WTC11 (cell line): ENCODE measurements at regions not wholly inside any gene's neighbourhood (a gene's known extent, or its start where the extent isn't known, plus 50 kb on each side); places are given as distances from the start of the nearest gene placed in this dataset.

Experiments used
- ATAC-seq: fragments of 200-7000 bp; cut with Tn5 transposase; 2 replicates; pipeline ENCODE4 v1.10.0; 2021; ENCODE audit warnings: mild to moderate bottlenecking, moderate library complexity
- CTCF ChIA-PET: fragments of 300-600 bp; sonication (Branson Sonifier 250); formaldehyde crosslinking; loops from one replicate; lab custom pipeline; 2021; ENCODE audit warnings: antibody characterized with exemption; lab: Charles Lee
- POLR2A ChIA-PET: fragments of 350-600 bp; sonication (Branson Sonifier 250); formaldehyde crosslinking; loops from one replicate; lab custom pipeline; 2021; ENCODE audit warnings: antibody characterized with exemption; lab: Charles Lee
- DNase-seq: peaks from one replicate; pipeline ENCODE4 v3.0.0; 2021; ENCODE audit warnings: low spot score
- H3K27ac Mint-ChIP-seq: 2 replicates; pipeline ENCODE4 v1.8.0; 2021; ENCODE audit warnings: mixed read lengths
- H3K27me3 Mint-ChIP-seq: 2 replicates; pipeline ENCODE4 v1.8.0; 2021; ENCODE audit warnings: low read depth, mild to moderate bottlenecking, moderate library complexity, mixed read lengths
- H3K36me3 Mint-ChIP-seq: 2 replicates; pipeline ENCODE4 v1.8.0; 2021; ENCODE audit warnings: mixed read lengths
- H3K4me1 Mint-ChIP-seq: 2 replicates; pipeline ENCODE4 v1.8.0; 2022; ENCODE audit warnings: mixed read lengths
- H3K4me3 Mint-ChIP-seq: 2 replicates; pipeline ENCODE4 v1.8.0; 2021; ENCODE audit warnings: mild to moderate bottlenecking, moderate library complexity, mixed read lengths
- H3K9me3 Mint-ChIP-seq: 2 replicates; pipeline ENCODE4 v1.8.0; 2021; ENCODE audit warnings: mixed read lengths
- CBFB ChIP-seq: sonication (generic); formaldehyde crosslinking; IDR thresholded peaks from 2 replicates; pipeline ENCODE4 v1.8.1; 2022; ENCODE audit warnings: mild to moderate bottlenecking, low read depth, missing genetic modification reagents
- CREB1 ChIP-seq: sonication (generic); formaldehyde crosslinking; IDR thresholded peaks from 2 replicates; pipeline ENCODE4 v1.8.0; 2023; ENCODE audit warnings: mild to moderate bottlenecking, missing genetic modification reagents
- CREM ChIP-seq: sonication (generic); formaldehyde crosslinking; IDR thresholded peaks from 2 replicates; pipeline ENCODE4 v1.8.1; 2022; ENCODE audit warnings: mild to moderate bottlenecking, missing genetic modification reagents, moderate library complexity
- ESRRA ChIP-seq: sonication (generic); formaldehyde crosslinking; IDR thresholded peaks from 2 replicates; pipeline ENCODE4 v1.8.1; 2022; ENCODE audit warnings: mild to moderate bottlenecking, missing genetic modification reagents, borderline replicate concordance
- ETV6 ChIP-seq: sonication (generic); formaldehyde crosslinking; IDR thresholded peaks from 2 replicates; pipeline ENCODE4 v1.8.1; 2022; ENCODE audit warnings: mild to moderate bottlenecking, missing genetic modification reagents
- FOXP1 ChIP-seq: sonication (generic); formaldehyde crosslinking; IDR thresholded peaks from 2 replicates; pipeline ENCODE4 v1.8.0; 2022; ENCODE audit warnings: missing genetic modification reagents, mild to moderate bottlenecking, moderate library complexity, borderline replicate concordance
- GABPB1 ChIP-seq: sonication (generic); formaldehyde crosslinking; IDR thresholded peaks from 2 replicates; pipeline ENCODE4 v1.8.1; 2023; ENCODE audit warnings: mild to moderate bottlenecking, missing genetic modification reagents
- GRHL2 ChIP-seq: fragments of 250-450 bp; sonication (Bioruptor Pico); IDR thresholded peaks from 2 replicates; pipeline ENCODE4 v1.8.0; 2022; ENCODE audit warnings: mild to moderate bottlenecking, moderate library complexity; ENCODE audit not compliant: insufficient replicate concordance, severe bottlenecking
- IRF2 ChIP-seq: sonication (generic); formaldehyde crosslinking; IDR thresholded peaks from 2 replicates; pipeline ENCODE4 v1.8.0; 2022; ENCODE audit warnings: low read depth, missing genetic modification reagents, borderline replicate concordance
- MYBL2 ChIP-seq: sonication (generic); formaldehyde crosslinking; IDR thresholded peaks from 2 replicates; pipeline ENCODE4 v1.8.1; 2023; ENCODE audit warnings: mild to moderate bottlenecking, moderate library complexity, missing genetic modification reagents
- NFE2L1 ChIP-seq: sonication (generic); formaldehyde crosslinking; IDR thresholded peaks from 2 replicates; pipeline ENCODE4 v1.8.1; 2023; ENCODE audit warnings: missing genetic modification reagents
- PRRX2 ChIP-seq: fragments of 250-450 bp; sonication (Bioruptor Pico); IDR thresholded peaks from 2 replicates; pipeline ENCODE4 v1.8.0; 2021; ENCODE audit warnings: mild to moderate bottlenecking
- TCF7 ChIP-seq: sonication (generic); formaldehyde crosslinking; IDR thresholded peaks from 2 replicates; pipeline ENCODE4 v1.8.0; 2022; ENCODE audit warnings: mild to moderate bottlenecking, low read depth, missing genetic modification reagents, moderate library complexity
- ZBTB21 ChIP-seq: sonication (generic); formaldehyde crosslinking; IDR thresholded peaks from 2 replicates; pipeline ENCODE4 v1.8.1; 2023; ENCODE audit warnings: mild to moderate bottlenecking, missing genetic modification reagents, borderline replicate concordance
- ZNF232 ChIP-seq: sonication (generic); formaldehyde crosslinking; IDR thresholded peaks from 2 replicates; pipeline ENCODE4 v1.8.0; 2022; ENCODE audit warnings: mild to moderate bottlenecking, missing genetic modification reagents
- ZNF263 ChIP-seq: sonication (generic); formaldehyde crosslinking; IDR thresholded peaks from 2 replicates; pipeline ENCODE4 v1.8.1; 2022; ENCODE audit warnings: low read depth, mild to moderate bottlenecking, moderate library complexity, missing genetic modification reagents
- ZNF396 ChIP-seq: fragments of 250-450 bp; sonication (Bioruptor Pico); IDR thresholded peaks from 2 replicates; pipeline ENCODE4 v1.8.0; 2021; ENCODE audit warnings: mild to moderate bottlenecking, moderate library complexity, borderline replicate concordance
- ZNF423 ChIP-seq: fragments of 250-450 bp; sonication (Bioruptor Pico); IDR thresholded peaks from 2 replicates; pipeline ENCODE4 v2.1.2; 2022; ENCODE audit warnings: mild to moderate bottlenecking, moderate library complexity
- TF ChIP-seq, protein P1 (sequence below): sonication (generic); formaldehyde crosslinking; IDR thresholded peaks from 2 replicates; pipeline ENCODE4 v1.8.1; 2022; ENCODE audit warnings: mild to moderate bottlenecking, moderate library complexity, missing genetic modification reagents
- TF ChIP-seq, protein P2 (sequence below): sonication (generic); formaldehyde crosslinking; conservative IDR thresholded peaks from 2 replicates; pipeline ENCODE4 v1.8.1; 2022; ENCODE audit warnings: mild to moderate bottlenecking, missing genetic modification reagents
- TF ChIP-seq, protein P3 (sequence below): sonication (generic); formaldehyde crosslinking; IDR thresholded peaks from 2 replicates; pipeline ENCODE4 v1.8.1; 2022; ENCODE audit warnings: missing genetic modification reagents, borderline replicate concordance
- TF ChIP-seq, protein P4 (sequence below): sonication (generic); formaldehyde crosslinking; IDR thresholded peaks from 2 replicates; pipeline ENCODE4 v1.8.0; 2022; ENCODE audit warnings: mild to moderate bottlenecking, missing genetic modification reagents
- TF ChIP-seq, protein P5 (sequence below): sonication (generic); formaldehyde crosslinking; IDR thresholded peaks from 2 replicates; pipeline ENCODE4 v1.8.0; 2022; ENCODE audit warnings: mild to moderate bottlenecking, missing genetic modification reagents
- TF ChIP-seq, protein P6 (sequence below): sonication (generic); formaldehyde crosslinking; IDR thresholded peaks from 2 replicates; pipeline ENCODE4 v1.8.1; 2022; ENCODE audit warnings: low read depth, mild to moderate bottlenecking, moderate library complexity, missing genetic modification reagents, borderline replicate concordance

DNA sequence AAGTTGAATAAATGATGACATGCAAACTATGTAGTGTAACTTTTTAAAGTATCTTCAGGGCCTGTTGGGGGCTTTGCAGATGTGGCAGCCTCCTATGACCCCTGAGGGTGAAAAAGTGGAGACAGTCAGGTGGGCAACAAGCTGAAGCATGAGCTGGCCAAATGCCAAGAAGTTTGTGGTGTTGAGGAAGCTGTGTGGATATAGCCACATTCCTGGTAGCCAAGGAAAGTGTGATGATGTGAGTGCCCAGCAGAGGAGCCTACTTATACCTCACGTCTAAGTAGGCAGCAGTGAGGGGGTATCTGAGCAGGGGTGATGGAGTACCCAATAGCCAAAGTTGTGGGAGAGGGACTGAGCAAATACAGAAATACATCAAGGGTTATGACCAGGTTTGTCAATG lies 621.2 kb upstream of the CDH6 start:
- peak; percentile 67 for ATAC-seq
- H3K27ac Mint-ChIP-seq, result no peak overlapping the region
- no peak overlapping the region for H3K4me3 Mint-ChIP-seq

DNA sequence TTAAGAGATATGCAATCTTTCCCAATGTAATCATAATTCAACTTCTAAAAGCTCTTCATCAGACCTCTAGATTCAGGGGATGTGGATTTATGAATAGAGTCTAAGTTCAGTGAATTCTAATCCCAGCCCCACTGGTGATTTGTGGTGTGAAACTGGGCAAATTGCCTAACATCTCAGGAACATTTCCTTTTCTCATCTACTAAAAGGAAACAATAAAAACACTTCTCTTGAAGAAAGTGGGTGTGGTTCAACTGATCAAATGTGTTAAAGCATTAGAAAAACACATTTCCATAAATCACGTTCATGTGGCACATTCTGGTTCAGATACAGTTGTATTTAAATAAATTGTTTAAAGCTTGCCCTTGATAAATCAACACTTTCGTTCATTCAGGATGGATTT lies 631.7 kb upstream of the CDH6 start:
- Mint-ChIP-seq H3K27me3 (no peaks in the 10 kb centered on the region), H3K36me3 (no peaks in the 10 kb centered on the region), H3K4me1 (peaks cover 16% of the 10 kb centered on the region), H3K27ac (no peak overlapping the region), H3K9me3 (no peaks in the 10 kb centered on the region), H3K4me3 (no peak overlapping the region)
- ChIA-PET CTCF (no interaction called here), POLR2A (no interaction called here)
- DNase-seq (no peak), ATAC-seq (no peak)
- TF ChIP-seq FOXP1 (CRISPR knock-in tag), result no peak
- TF ChIP-seq ZNF232, result no peak
- TF ChIP-seq, protein P1, sequence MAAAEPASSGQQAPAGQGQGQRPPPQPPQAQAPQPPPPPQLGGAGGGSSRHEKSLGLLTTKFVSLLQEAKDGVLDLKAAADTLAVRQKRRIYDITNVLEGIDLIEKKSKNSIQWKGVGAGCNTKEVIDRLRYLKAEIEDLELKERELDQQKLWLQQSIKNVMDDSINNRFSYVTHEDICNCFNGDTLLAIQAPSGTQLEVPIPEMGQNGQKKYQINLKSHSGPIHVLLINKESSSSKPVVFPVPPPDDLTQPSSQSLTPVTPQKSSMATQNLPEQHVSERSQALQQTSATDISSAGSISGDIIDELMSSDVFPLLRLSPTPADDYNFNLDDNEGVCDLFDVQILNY (CRISPR knock-in tag), result no peak
- TF ChIP-seq, protein P2, sequence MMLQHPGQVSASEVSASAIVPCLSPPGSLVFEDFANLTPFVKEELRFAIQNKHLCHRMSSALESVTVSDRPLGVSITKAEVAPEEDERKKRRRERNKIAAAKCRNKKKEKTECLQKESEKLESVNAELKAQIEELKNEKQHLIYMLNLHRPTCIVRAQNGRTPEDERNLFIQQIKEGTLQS (CRISPR knock-in tag), result no peak
- TF ChIP-seq, protein P3, sequence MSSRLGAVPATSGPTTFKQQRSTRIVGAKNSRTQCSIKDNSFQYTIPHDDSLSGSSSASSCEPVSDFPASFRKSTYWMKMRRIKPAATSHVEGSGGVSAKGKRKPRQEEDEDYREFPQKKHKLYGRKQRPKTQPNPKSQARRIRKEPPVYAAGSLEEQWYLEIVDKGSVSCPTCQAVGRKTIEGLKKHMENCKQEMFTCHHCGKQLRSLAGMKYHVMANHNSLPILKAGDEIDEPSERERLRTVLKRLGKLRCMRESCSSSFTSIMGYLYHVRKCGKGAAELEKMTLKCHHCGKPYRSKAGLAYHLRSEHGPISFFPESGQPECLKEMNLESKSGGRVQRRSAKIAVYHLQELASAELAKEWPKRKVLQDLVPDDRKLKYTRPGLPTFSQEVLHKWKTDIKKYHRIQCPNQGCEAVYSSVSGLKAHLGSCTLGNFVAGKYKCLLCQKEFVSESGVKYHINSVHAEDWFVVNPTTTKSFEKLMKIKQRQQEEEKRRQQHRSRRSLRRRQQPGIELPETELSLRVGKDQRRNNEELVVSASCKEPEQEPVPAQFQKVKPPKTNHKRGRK, result no peak
- no peak for TF ChIP-seq IRF2
- TF ChIP-seq CBFB (CRISPR knock-in tag), result no peak
- no peak for TF ChIP-seq ESRRA (CRISPR knock-in tag)
- TF ChIP-seq TCF7 (CRISPR knock-in tag), result no peak
- no peak for TF ChIP-seq ZNF423 (CRISPR knock-in tag)
- TF ChIP-seq, protein P4, sequence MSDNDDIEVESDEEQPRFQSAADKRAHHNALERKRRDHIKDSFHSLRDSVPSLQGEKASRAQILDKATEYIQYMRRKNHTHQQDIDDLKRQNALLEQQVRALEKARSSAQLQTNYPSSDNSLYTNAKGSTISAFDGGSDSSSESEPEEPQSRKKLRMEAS (CRISPR knock-in tag), result no peak
- TF ChIP-seq GRHL2 (CRISPR knock-in tag), result no peak
- TF ChIP-seq ETV6 (CRISPR knock-in tag), result no peak

More for the DNA sequence above, 621.2 kb upstream of the CDH6 start:
- H3K27me3 Mint-ChIP-seq, result no peaks in the 10 kb centered on the region
- no peaks in the 10 kb centered on the region for H3K4me1 Mint-ChIP-seq
- CTCF ChIA-PET, result no interaction called here
- POLR2A ChIA-PET, result no interaction called here
- no peak for DNase-seq
- peaks cover 12% of the 10 kb centered on the region for H3K9me3 Mint-ChIP-seq
- no peaks in the 10 kb centered on the region for H3K36me3 Mint-ChIP-seq
- TF ChIP-seq, protein P5, sequence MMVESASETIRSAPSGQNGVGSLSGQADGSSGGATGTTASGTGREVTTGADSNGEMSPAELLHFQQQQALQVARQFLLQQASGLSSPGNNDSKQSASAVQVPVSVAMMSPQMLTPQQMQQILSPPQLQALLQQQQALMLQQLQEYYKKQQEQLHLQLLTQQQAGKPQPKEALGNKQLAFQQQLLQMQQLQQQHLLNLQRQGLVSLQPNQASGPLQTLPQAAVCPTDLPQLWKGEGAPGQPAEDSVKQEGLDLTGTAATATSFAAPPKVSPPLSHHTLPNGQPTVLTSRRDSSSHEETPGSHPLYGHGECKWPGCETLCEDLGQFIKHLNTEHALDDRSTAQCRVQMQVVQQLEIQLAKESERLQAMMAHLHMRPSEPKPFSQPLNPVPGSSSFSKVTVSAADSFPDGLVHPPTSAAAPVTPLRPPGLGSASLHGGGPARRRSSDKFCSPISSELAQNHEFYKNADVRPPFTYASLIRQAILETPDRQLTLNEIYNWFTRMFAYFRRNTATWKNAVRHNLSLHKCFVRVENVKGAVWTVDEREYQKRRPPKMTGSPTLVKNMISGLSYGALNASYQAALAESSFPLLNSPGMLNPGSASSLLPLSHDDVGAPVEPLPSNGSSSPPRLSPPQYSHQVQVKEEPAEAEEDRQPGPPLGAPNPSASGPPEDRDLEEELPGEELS (CRISPR knock-in tag), result no peak
- TF ChIP-seq GRHL2 (CRISPR knock-in tag) (no peak), ZNF263 (CRISPR knock-in tag) (no peak), CREB1 (CRISPR knock-in tag) (no peak), MYBL2 (CRISPR knock-in tag) (no peak), PRRX2 (no peak), CREM (CRISPR knock-in tag) (no peak), ZBTB21 (no peak), CBFB (CRISPR knock-in tag) (no peak), ZNF396 (CRISPR knock-in tag) (no peak), GABPB1 (CRISPR knock-in tag) (no peak), NFE2L1 (CRISPR knock-in tag) (no peak), ZNF423 (CRISPR knock-in tag) (no peak)
- TF ChIP-seq, protein P2 (CRISPR knock-in tag), result no peak
- TF ChIP-seq, protein P6, sequence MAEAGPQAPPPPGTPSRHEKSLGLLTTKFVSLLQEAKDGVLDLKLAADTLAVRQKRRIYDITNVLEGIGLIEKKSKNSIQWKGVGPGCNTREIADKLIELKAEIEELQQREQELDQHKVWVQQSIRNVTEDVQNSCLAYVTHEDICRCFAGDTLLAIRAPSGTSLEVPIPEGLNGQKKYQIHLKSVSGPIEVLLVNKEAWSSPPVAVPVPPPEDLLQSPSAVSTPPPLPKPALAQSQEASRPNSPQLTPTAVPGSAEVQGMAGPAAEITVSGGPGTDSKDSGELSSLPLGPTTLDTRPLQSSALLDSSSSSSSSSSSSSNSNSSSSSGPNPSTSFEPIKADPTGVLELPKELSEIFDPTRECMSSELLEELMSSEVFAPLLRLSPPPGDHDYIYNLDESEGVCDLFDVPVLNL (CRISPR knock-in tag), result no peak
- TF ChIP-seq, all 79 proteins: peak for 0
